Progenitor cell of endocrine pancreas (in vitro differentiated cells): ENCODE measurements at regions not wholly inside any gene's neighbourhood (a gene's known extent, or its start where the extent isn't known, plus 50 kb on each side); places are given as distances from the start of the nearest gene placed in this dataset.
A peak's percentile ranks its signal among the peaks of the same experiment; 100 is the strongest.

Experiments used
- DNase-seq: peaks from one replicate; pipeline ENCODE4 v3.0.0; 2021; ENCODE audit warnings: low spot score; ENCODE audit not compliant: unreplicated experiment
- H3K27ac Mint-ChIP-seq: 2 replicates; pipeline ENCODE4 v1.8.0; 2021; ENCODE audit warnings: mild to moderate bottlenecking, moderate library complexity, mixed read lengths
- H3K27me3 Mint-ChIP-seq: 2 replicates; pipeline ENCODE4 v1.8.0; 2021; ENCODE audit warnings: mixed read lengths
- H3K36me3 Mint-ChIP-seq: 2 replicates; pipeline ENCODE4 v1.8.0; 2022; ENCODE audit warnings: mixed read lengths; ENCODE audit not compliant: insufficient read depth
- H3K4me1 Mint-ChIP-seq: 2 replicates; pipeline ENCODE4 v1.8.0; 2021; ENCODE audit warnings: low read depth, mixed read lengths
- H3K4me3 Mint-ChIP-seq: 2 replicates; pipeline ENCODE4 v1.8.0; 2021; ENCODE audit warnings: low read depth, mild to moderate bottlenecking, moderate library complexity, mixed read lengths
- H3K9me3 Mint-ChIP-seq: 2 replicates; pipeline ENCODE4 v1.8.0; 2021; ENCODE audit warnings: low read depth, mixed read lengths
- TF ChIP-seq, protein P1 (sequence below): fragments of 200-600 bp; sonication (generic); IDR thresholded peaks from one replicate; pipeline ENCODE4 v1.5.0; 2021; ENCODE audit warnings: antibody characterized with exemption, mild to moderate bottlenecking; ENCODE audit not compliant: unreplicated experiment

DNA sequence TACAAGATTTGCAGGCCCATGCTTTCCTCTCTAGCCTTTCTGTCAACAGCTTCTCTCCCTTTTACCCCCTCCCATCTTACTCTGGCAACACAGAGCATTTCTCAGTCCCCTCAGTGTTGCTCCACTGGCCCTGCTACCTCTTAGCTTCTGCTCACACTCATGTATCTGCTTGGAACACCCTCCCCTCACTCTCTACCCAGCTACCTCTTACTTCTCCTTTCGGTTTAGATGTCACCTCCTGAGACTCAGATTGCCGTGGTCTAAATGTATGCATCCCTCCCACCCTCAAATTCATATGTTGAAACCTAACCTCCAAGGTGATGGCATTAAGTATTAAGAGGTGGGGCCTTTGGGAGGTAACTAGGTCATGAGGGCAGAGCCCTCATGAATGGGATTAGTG lies 80.1 kb downstream of the FOXD2 start:
- H3K9me3 Mint-ChIP-seq: no peaks in the 10 kb centered on the region
- TF ChIP-seq, protein P1, sequence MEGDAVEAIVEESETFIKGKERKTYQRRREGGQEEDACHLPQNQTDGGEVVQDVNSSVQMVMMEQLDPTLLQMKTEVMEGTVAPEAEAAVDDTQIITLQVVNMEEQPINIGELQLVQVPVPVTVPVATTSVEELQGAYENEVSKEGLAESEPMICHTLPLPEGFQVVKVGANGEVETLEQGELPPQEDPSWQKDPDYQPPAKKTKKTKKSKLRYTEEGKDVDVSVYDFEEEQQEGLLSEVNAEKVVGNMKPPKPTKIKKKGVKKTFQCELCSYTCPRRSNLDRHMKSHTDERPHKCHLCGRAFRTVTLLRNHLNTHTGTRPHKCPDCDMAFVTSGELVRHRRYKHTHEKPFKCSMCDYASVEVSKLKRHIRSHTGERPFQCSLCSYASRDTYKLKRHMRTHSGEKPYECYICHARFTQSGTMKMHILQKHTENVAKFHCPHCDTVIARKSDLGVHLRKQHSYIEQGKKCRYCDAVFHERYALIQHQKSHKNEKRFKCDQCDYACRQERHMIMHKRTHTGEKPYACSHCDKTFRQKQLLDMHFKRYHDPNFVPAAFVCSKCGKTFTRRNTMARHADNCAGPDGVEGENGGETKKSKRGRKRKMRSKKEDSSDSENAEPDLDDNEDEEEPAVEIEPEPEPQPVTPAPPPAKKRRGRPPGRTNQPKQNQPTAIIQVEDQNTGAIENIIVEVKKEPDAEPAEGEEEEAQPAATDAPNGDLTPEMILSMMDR: no peak
- H3K27ac Mint-ChIP-seq: no peak overlapping the region
- H3K36me3 Mint-ChIP-seq: no peaks in the 10 kb centered on the region
- H3K4me3 Mint-ChIP-seq: no peak overlapping the region
- DNase-seq: no peak
- H3K27me3 Mint-ChIP-seq: peaks cover 72% of the 10 kb centered on the region
- no peaks in the 10 kb centered on the region for H3K4me1 Mint-ChIP-seq

DNA sequence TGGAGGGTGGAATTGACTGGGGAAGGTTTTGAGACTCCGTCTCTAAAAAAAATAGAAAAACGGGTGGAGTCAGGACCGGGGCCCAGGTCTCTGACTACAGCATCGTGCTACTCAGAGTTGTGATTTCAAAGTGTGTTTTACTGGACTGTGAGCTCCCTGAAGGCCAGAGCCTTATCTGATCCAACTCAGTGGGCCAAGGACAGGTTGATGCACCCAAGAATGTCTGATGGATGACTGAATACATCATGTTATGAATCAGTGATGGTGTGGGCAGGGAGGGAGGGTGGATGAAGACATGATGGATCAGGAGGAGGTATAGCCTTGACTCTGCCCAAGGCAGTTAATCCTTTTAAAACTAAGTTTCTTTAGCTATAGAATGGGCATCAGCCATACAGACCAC lies 81.6 kb downstream of the FOXD2 start:
- H3K4me3 Mint-ChIP-seq: no peak overlapping the region

DNA sequence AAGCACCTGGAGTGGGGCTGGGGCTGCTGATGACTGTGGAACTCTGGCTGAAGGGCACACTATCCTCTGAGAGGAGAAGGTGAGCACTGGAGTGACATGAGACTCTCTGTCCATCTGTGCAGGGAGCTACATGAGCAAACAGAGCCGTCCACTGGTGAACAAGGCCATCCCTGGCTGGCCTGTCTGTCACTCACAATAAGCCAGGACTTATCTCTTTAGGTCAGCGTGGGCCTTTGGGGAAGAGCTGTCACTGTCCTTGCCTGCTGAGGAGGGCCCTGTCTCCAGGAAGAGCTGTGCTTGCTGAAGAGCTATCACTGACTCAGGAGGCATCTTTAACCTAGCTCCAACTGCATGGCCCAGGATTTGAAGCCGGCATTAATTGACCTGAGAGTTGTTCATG lies 82.1 kb downstream of the FOXD2 start:
- DNase-seq: no peak
- H3K4me1 Mint-ChIP-seq: peaks cover 11% of the 10 kb centered on the region
- no peak overlapping the region for H3K4me3 Mint-ChIP-seq
- TF ChIP-seq, protein P1: no peak
- H3K36me3 Mint-ChIP-seq: no peaks in the 10 kb centered on the region
- peaks cover 70% of the 10 kb centered on the region for H3K27me3 Mint-ChIP-seq
- H3K9me3 Mint-ChIP-seq: no peaks in the 10 kb centered on the region
- H3K27ac Mint-ChIP-seq: no peak overlapping the region

More for the DNA sequence above, 81.6 kb downstream of the FOXD2 start:
- TF ChIP-seq, protein P1: no peak
- H3K27me3 Mint-ChIP-seq: peaks cover 68% of the 10 kb centered on the region
- no peaks in the 10 kb centered on the region for H3K9me3 Mint-ChIP-seq
- no peak for DNase-seq
- peaks cover 10% of the 10 kb centered on the region for H3K4me1 Mint-ChIP-seq
- no peaks in the 10 kb centered on the region for H3K36me3 Mint-ChIP-seq
- no peak overlapping the region for H3K27ac Mint-ChIP-seq

DNA sequence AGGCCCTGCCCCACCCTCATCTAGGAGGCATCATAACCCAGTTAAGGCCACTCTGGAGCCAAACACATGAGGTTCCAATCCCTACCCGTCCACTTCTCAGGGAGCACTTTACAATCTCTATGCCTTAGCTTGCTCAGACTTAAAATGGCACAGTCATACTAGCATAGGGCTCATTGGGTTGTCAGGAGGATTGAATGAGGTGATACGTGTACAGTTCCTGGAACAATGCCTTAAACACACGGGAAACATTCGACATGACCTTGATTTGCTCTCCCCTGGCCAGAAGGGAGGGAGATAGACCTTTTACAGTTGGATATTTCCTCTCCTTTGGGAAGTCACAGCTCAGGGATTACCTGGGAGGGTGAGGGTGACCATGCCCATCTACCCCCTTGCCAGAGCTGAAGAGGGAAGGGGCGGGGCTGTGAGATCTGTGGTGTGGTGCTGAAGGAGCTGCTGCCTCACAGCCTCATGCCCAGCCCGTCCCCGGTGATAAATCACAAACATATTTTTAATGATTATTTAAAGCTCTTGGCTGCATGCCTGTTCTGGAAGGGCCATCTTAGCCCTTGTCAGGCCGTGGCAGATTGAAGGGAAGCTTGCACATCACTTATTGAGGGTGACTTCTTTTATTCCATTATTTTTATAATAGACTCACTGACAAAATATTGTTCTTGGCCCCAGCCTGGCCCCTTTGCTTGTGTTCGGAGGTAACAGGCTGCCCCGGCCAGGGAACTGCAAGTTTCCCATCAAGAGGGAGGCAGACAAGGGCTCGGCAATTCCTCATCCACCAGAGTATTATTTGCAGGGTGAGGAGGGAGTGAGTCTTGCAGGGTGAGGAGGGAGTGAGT lies 83.4 kb downstream of the FOXD2 start:
- TF ChIP-seq, protein P1: no peak
- no peaks in the 10 kb centered on the region for H3K36me3 Mint-ChIP-seq
- H3K4me1 Mint-ChIP-seq: peaks cover 11% of the 10 kb centered on the region
- no peak overlapping the region for H3K4me3 Mint-ChIP-seq
- DNase-seq: no peak
- H3K27ac Mint-ChIP-seq: no peak overlapping the region
- H3K9me3 Mint-ChIP-seq: no peaks in the 10 kb centered on the region
- peaks cover 72% of the 10 kb centered on the region for H3K27me3 Mint-ChIP-seq

DNA sequence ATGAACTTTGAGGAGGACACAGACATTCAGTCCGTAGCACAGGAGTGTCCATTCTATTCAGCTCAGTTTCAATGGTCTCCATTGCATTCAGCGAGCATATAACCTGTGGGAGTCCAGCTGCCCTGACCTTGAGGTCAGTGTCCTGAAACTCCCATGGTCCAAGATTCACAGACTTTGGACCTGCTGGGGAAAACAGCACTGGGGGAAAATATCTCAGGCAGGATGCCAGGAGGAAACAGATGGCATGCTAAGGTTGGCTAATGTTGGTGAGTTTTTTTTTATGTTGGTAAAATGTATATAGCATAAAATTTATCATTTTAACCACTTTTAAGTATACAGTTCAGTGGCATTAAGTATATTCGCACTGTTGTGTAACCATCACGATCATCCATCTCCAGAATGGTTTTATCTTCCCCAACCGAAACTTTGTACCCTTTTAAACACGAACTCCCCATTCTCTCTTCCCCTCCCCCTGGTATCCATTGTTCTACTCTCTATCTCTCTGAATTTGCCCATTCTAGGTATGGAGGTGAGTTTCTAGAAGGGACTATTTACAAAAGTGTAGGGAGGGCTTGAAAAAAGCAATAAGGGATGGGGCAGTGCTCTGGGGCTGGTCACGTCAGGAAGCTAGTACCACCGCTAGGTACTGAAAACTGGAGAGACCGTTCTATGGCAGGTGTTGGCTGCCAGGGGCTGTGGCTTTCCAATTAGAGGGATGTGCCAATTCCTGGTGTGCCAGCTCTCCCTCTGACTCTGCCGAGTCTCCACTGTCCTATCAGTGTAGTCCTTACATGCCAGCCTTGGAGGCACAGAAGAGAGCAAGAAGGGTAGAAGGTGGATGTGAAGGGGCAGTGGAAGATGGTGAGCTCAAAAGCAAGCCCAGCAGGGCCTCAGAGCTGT lies 85.3 kb downstream of the FOXD2 start:
- H3K9me3 Mint-ChIP-seq: no peaks in the 10 kb centered on the region
- peaks cover 68% of the 10 kb centered on the region for H3K27me3 Mint-ChIP-seq
- peaks cover 17% of the 10 kb centered on the region for H3K4me1 Mint-ChIP-seq
- no peak overlapping the region for H3K4me3 Mint-ChIP-seq
- no peak for DNase-seq
- TF ChIP-seq, protein P1: no peak
- no peaks in the 10 kb centered on the region for H3K36me3 Mint-ChIP-seq
- peak overlapping the region; percentile 19 for H3K27ac Mint-ChIP-seq
